GM10266 (cell line): ENCODE measurements at regions not wholly inside any gene's neighbourhood (a gene's known extent, or its start where the extent isn't known, plus 50 kb on each side); places are given as distances from the start of the nearest gene placed in this dataset.

Experiments used
- DNase-seq: peaks from one replicate; pipeline ENCODE4 v3.0.0; 2012; ENCODE audit errors: extremely low spot score
- CTCF ChIP-seq: IDR thresholded peaks from 2 replicates; pipeline ENCODE4 v1.5.1; 2012; ENCODE audit warnings: mild to moderate bottlenecking, low read depth; ENCODE audit not compliant: control insufficient read depth, insufficient read depth; ENCODE audit errors: missing control alignments

GRCh38 chr16:55261301-55261700 is 62.7 kb upstream of the IRX6 start:
- no peak for DNase-seq
- no peak for TF ChIP-seq CTCF

- TF ChIP-seq CTCF = no peak
Observed at GRCh38 chr16:55263271-55264250, 60.4 kb upstream of the IRX6 start.

GRCh38 chr16:55264949-55265348 is 59.1 kb upstream of the IRX6 start:
- no peak for TF ChIP-seq CTCF
- no peak for DNase-seq

More at GRCh38 chr16:55263271-55264250, 60.4 kb upstream of the IRX6 start:
- no peak for DNase-seq

- TF ChIP-seq CTCF = no peak
Observed at GRCh38 chr16:55265926-55266325, 58.1 kb upstream of the IRX6 start.

GRCh38 chr16:55271945-55272513 is 52.0 kb upstream of the IRX6 start:
- no peak for DNase-seq
- TF ChIP-seq CTCF = no peak

More at GRCh38 chr16:55265926-55266325, 58.1 kb upstream of the IRX6 start:
- no peak for DNase-seq

- DNase-seq = no peak
- TF ChIP-seq CTCF = no peak
Observed at GRCh38 chr16:55272744-55273143, 51.3 kb upstream of the IRX6 start.

- DNase-seq = no peak
- TF ChIP-seq CTCF = no peak
Observed at GRCh38 chr16:55273356-55273755, 50.6 kb upstream of the IRX6 start.
